NCI-H146 (cell line): ENCODE measurements at regions not wholly inside any gene's neighbourhood (a gene's known extent, or its start where the extent isn't known, plus 50 kb on each side); places are given as distances from the start of the nearest gene placed in this dataset.
A peak's percentile ranks its signal among the peaks of the same experiment; 100 is the strongest.
"Not testable (repeated sequence)": the region's sequence is repeated elsewhere in the genome, so short reads cannot be mapped to it uniquely, and the experiment has no call there.

ENCODE experiments used
- DNase-seq: peaks from one replicate; lab custom pipeline; 2025; lab: John Stamatoyannopoulos, UW

DNA sequence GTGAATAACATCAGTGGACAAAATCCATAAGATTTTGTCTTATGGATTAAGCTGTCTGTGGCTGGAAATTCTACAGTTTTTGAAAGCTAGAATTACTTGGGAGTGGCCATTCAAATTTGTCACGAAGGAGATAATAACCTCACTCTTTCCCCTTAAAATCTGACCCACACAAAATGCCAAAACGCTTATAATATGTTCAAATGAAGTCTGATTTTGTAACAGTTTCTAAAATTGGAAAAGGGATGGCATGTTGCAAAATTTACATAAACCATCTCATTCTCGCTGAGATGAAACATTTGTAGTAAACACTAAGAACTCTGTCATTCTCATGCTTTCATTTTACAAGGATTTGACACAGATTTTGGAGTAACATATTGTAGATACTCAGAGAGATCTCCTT is 112.7 kb downstream of the GJA1 start:
- DNase-seq = no peak

DNA sequence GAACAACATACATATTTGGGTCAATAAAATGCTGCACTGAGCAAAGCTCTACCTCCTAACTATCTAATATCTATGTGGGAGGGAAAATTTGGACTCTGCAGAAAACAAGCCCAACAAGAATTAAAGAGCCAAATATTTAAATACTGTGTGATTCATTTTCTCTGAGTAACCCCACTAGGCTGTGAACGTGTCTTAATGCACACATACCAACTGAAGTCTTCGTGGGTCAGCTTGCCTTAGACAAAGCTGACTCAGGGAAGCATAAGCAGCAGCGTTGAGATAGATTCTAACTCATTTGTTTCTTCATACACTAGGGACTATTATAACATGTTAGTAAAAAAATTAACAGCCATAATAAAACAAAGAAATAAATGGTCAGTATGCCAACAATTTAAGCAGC is 114.3 kb downstream of the GJA1 start:
- DNase-seq = no peak

- no peak for DNase-seq
Observed at GRCh38 chr6:121550491-121551010, 115.1 kb downstream of the GJA1 start.

GRCh38 chr6:121555201-121555600 is 119.8 kb downstream of the GJA1 start:
- no peak for DNase-seq

GRCh38 chr6:121556149-121556548 is 120.7 kb downstream of the GJA1 start:
- not testable (repeated sequence) for DNase-seq

GRCh38 chr6:121557146-121557940 is 121.9 kb downstream of the GJA1 start:
- no peak for DNase-seq

DNA sequence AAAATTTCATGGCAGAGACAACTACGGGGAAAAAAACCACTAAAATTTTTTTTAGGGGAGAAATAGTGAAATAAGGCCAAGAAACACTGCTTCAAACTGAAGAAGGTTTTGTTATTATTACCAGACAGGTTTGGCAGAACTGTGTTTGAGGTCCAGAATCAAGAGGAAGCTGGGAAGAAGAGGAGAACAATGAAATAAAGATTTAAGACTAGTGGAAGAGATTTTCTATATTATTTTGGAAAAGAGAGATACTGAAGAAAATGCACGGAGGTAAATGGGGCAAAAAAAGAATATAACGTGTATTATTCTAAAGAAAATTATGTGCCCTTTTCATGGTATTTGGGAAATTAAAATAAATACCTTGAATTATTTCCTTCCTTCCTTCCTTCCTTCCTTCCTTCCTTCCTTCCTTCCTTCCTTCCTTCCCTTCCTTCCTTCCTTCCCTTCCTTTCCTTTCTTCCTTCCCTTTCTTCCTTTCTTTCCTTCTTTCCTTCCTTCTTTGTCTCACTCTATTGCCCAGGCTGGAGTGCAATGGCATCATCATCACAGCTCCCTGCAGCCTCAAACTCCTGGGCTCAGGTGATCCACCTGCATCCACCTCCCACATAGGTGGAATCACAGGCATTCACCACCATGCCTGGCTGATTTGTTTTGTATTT is 124.3 kb downstream of the GJA1 start:
- DNase-seq = no peak

- no peak for DNase-seq
Observed at GRCh38 chr6:121560476-121560875, 125.0 kb downstream of the GJA1 start.

DNA sequence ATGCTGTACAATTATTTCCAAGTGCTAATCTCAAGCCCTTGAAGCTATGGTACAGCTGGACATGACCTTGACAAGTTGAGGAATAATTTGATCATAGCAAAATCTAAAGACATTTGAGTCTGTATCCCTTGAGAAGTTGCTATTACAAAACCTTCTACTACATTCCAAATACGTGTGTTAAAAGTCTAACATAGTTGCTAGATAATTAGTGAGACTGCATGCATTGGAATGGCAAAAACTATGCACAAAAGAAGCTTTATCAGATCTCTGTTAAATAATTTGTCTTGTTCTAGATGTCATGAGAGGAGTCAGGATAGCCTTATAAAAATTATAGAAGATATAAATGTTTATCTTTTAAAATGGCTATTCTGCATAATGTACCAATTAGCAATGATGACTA is 127.8 kb downstream of the GJA1 start:
- no peak for DNase-seq

DNA sequence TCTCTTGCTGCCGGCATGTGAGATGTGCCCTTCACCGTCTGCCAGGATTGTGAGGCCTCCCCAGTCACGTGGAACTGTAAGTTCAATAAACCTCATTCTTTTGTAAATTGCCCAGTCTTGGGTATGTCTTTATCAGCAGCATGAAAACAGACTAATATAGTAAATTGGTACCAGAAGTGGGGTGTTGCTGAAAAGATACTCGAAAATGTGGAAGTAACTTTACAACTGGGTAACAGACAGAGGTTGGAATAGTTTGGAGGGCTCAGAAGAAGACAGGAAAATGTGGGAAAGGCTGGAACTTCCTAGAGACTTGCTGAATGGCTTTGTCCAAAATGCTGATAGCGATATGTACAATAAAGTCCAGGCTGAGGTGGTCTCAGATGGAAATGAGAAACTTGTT is 129.1 kb downstream of the GJA1 start:
- not testable (repeated sequence) for DNase-seq

DNA sequence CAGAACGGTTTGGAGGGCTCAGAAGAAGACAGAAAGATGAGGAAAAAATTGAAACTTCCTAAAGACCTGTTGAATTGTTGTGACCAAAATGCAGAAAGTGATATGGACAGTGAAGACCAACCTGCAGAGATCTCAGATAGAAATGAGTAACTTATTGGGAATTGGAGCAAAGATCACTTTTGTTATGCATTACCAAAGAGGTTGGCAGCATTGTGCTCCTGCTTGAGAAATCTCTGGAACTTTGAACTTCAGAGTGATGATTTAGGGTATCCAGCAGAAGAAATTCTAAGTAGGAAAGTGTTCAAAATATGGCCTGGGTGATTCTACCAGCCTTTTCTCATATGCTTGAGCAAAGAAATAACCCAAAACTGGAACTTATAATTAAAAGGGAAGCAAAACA is 136.0 kb downstream of the GJA1 start:
- no peak for DNase-seq

- no peak for DNase-seq
Observed at GRCh38 chr6:121573481-121573880, 138.0 kb downstream of the GJA1 start.

DNA sequence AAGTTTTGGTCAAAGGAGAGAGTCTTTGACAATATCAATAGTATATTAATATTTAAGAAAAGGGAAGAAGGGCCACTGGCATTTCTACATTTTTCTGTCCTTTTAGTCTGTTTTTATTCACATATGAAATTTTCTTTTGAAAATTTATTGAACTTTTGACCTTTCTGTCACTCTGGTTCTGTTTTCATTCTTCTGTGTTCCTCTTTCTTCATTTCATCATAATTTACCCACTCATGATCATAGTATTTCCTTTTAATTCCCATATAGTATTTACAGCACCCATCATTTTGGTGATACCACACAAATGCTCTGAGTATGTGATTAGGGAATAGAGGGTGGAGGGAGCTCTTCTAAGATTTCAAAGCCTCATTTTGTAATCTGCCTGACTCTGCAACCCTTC is 142.8 kb downstream of the GJA1 start:
- DNase-seq = no peak

DNA sequence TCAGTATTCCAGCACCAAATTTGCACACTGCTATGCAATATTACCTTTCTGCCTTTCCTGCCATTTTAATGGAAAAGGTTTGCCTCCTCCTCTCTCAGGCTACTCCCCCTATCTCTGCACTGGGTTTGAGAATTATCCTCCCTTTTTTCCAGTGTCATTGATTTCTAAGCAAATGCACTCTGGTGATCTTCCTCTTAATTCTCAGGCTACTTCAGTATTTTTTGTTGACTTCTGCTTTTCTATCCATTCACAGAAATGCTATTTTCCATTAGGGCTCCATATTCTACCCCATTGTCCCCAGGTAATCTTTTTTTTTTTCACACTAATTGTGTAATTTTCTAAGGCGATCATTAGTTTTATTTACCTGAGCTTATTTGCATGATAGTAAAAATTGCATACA is 144.0 kb downstream of the GJA1 start:
- DNase-seq = no peak

DNA sequence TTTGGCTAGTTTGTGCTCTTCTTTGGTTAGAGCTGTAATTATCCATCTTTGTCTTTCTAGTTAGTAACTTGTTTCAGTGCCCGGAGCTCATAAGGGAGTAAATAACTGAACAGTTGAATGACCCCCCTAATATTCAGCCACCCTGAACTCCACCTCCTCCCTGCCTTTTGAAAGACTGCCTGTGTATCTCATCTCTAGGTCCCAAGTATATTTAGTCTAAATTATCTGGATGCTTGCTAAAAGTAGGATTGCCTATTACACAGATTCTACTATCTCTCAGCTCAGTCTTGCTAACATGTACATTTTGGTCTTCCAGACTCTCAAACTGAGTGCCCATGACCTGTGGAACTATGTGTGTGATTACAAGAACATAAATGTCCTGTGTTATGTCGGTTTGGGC is 145.9 kb downstream of the GJA1 start:
- DNase-seq = no peak

- no peak for DNase-seq
Observed at GRCh38 chr6:121582262-121582661, 146.8 kb downstream of the GJA1 start.

GRCh38 chr6:121584586-121585369 is 149.3 kb downstream of the GJA1 start:
- DNase-seq = no peak

GRCh38 chr6:121590438-121590837 is 155.0 kb downstream of the GJA1 start:
- DNase-seq = no peak

- DNase-seq = no peak
Observed at GRCh38 chr6:121590916-121591315, 155.5 kb downstream of the GJA1 start.

DNA sequence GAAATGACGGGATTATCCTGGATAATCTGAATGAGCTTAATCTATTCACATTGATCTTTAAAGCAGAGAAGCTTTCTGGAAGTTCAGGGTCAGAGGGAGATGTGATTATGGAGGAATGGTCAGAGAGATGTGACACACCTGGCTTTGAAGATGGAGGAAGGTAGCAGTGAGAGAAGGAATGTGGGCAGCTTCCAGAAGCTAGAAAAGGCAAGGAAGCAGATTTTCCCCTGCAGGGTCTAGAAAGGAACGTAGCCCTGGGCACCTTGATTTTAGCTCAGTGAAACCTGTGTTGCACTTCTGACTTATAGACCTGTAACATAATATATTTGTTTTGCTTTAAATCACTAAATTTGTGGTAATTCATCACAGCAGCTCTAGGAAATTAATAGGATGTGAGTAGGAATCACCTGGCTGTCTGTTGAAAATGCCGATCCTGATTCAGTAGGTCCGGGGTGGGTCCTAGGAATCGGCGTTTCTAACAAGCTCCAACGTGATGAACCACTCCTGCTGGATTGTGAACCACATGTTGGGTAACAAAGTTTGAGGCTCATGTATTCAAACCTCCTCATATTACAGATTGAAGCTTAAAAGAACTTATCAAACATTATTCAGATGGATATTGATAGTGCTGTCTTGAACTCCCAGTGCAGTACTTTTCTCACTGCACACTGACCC is 157.0 kb downstream of the GJA1 start:
- DNase-seq = no peak

- DNase-seq = peak; percentile 20
Observed at GRCh38 chr6:121593011-121593641, 157.7 kb downstream of the GJA1 start.

DNA sequence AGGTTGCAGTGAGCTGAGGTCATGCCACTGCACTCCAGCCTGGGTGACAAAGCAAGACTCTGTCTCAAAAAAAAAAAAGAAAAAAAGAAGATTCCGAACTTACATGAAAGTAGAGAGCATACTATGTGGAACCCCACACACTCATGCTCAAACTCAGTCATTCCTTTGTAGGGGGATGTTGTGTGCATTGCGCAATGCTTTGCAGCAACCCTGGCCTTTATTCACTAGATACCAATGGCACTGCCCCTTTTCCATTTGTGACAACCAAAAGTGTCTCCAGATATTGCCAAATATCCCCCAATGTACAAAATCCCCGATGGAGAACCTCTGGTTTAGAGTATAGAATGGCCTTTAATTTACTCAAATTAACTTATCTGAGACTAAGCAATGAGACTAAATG is 158.6 kb downstream of the GJA1 start:
- no peak for DNase-seq
